Stimulated activated CD4-positive, alpha-beta T cell treated with anti-CD3 and anti-CD28 coated beads, Interleukin-1b, Interleukin-23, amount 100 ng/mL, for 4 hours (primary cell): ENCODE measurements at regions not wholly inside any gene's neighbourhood (a gene's known extent, or its start where the extent isn't known, plus 50 kb on each side); places are given as distances from the start of the nearest gene placed in this dataset.
"Not testable (repeated sequence)": the region's sequence is repeated elsewhere in the genome, so short reads cannot be mapped to it uniquely, and the experiment has no call there.

ENCODE experiments used
- DNase-seq, 2 donors: peaks; one replicate each; pipeline ENCODE4 v3.0.0-alpha.2; 2020; ENCODE audit warnings: low read depth in 2 of 2

- DNase-seq = no peak
Observed at GRCh38 chr9:33739398-33739797, 56.0 kb upstream of the PRSS3 start.

DNA sequence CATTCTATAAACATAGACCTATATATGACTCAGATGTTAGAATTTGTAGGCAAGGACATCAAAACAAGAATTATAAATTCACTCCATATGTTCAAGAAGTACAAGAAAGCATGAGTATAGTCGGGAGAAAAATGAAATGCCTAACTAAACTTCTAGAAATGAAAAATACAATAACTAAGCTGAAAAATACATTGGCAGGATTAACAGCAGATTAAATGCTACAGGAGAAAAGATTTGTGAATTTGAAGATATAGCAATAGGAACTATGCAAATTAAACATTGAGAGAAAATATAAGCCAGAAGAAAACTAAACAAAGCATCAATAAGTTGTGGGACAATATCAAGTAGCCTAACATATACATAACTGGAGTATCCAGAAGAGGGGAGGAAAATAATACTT is 55.3 kb upstream of the PRSS3 start:
- DNase-seq = no peak

DNA sequence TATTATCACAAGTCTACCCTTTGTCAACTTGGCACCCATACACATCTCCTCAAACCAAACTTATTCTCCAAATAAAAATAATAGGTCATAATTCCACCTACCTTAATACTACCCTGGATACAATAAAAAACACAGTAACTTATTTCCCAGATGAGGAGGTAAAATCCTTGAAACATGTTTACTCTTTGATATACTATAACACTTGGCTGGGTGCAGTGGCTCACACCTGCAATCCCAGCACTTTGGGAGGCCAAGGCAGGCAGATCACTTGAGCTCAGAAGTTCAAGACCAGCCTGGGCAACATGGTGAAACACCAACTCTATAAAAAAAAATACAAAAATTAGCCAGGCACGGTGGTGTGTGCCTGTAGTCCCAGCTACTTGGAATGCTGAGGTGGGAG is 54.4 kb upstream of the PRSS3 start:
- DNase-seq = not testable (repeated sequence)

GRCh38 chr9:33742051-33742450 is 53.3 kb upstream of the PRSS3 start:
- DNase-seq = no peak

DNA sequence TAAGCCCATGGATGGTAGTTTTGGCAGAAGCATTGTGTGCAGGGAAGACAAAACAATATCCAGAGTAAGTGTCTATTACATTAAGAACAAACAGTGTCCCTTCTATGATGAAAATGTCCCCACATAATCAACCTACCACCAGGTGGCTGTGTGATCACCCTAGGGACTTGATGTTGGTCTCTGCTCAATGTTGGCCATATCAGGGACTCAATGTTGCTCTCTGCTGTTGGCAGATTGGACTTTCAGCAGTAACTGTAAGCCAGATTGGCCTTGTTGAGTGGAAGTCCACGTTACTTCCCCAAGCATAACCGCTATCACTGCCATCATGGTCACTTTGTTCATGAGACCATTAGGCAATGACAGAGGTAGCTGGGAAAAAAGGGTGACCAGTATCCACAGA is 52.8 kb upstream of the PRSS3 start:
- no peak for DNase-seq
